KMS-11 (cell line): ENCODE measurements at regions not wholly inside any gene's neighbourhood (a gene's known extent, or its start where the extent isn't known, plus 50 kb on each side); places are given as distances from the start of the nearest gene placed in this dataset.
"Not testable (repeated sequence)": the region's sequence is repeated elsewhere in the genome, so short reads cannot be mapped to it uniquely, and the experiment has no call there.

Source experiments
- H2AFZ ChIP-seq: fragments of 200-600 bp; sonication (generic); 2 replicates; pipeline ENCODE4 v1.6.1; 2016; ENCODE audit warnings: antibody characterized with exemption, mixed run types, low read depth
- H3K27ac ChIP-seq: fragments of 200-600 bp; sonication (generic); 2 replicates; pipeline ENCODE4 v1.6.1; 2016; ENCODE audit warnings: mild to moderate bottlenecking, mixed run types
- H3K27me3 ChIP-seq: fragments of 200-600 bp; sonication (generic); 2 replicates; pipeline ENCODE4 v1.6.1; 2017; ENCODE audit warnings: mild to moderate bottlenecking, low read depth, mixed run types, moderate library complexity; ENCODE audit not compliant: insufficient read depth
- H3K36me3 ChIP-seq: fragments of 200-600 bp; sonication (generic); 2 replicates; pipeline ENCODE4 v1.6.1; 2017; ENCODE audit warnings: mild to moderate bottlenecking, mixed run types; ENCODE audit not compliant: insufficient read depth
- H3K4me1 ChIP-seq: fragments of 200-600 bp; sonication (generic); 2 replicates; pipeline ENCODE4 v1.6.1; 2016; ENCODE audit warnings: mild to moderate bottlenecking, low read depth, mixed run types; ENCODE audit not compliant: poor library complexity, severe bottlenecking
- H3K4me2 ChIP-seq: fragments of 200-600 bp; sonication (generic); 2 replicates; pipeline ENCODE4 v1.7.0; 2016; ENCODE audit warnings: mild to moderate bottlenecking, mixed run types
- H3K4me3 ChIP-seq: fragments of 200-600 bp; sonication (generic); IDR thresholded peaks from 2 replicates; pipeline ENCODE4 v1.6.1; 2017; ENCODE audit warnings: low read depth, low read length, mixed read lengths; ENCODE audit not compliant: insufficient read depth
- H3K79me2 ChIP-seq: fragments of 200-600 bp; sonication (generic); 2 replicates; pipeline ENCODE4 v1.6.1; 2016; ENCODE audit warnings: low read depth, mixed run types; ENCODE audit not compliant: insufficient read depth
- H3K9ac ChIP-seq: fragments of 200-600 bp; sonication (generic); 2 replicates; pipeline ENCODE4 v1.6.1; 2016; ENCODE audit warnings: mild to moderate bottlenecking, mixed run types
- H4K20me1 ChIP-seq: fragments of 200-600 bp; sonication (generic); 2 replicates; pipeline ENCODE4 v1.6.1; 2016; ENCODE audit warnings: mild to moderate bottlenecking, mixed run types; ENCODE audit not compliant: insufficient read depth
- CTCF ChIP-seq: fragments of 200-600 bp; sonication (generic); conservative IDR thresholded peaks from 2 replicates; pipeline ENCODE4 v1.6.1; 2017; ENCODE audit warnings: low read depth, mild to moderate bottlenecking, antibody characterized with exemption, low read length, moderate library complexity, mixed read lengths

GRCh38 chrX:22589845-22590244, 317.1 kb downstream of the CBLL2 start:
- Histone ChIP-seq H3K79me2 (no peaks in the 10 kb centered on the region), H3K27ac (no peak overlapping the region), H3K36me3 (no peaks in the 10 kb centered on the region), H3K4me2 (no peak overlapping the region), H3K27me3 (no peaks in the 10 kb centered on the region), H3K4me1 (no peaks in the 10 kb centered on the region), H2AFZ (no peak overlapping the region), H3K9ac (no peak overlapping the region), H4K20me1 (no peaks in the 10 kb centered on the region), H3K4me3 (no peak overlapping the region)
- no peak for TF ChIP-seq CTCF

GRCh38 chrX:22594766-22595165, 322.1 kb downstream of the CBLL2 start:
- Histone ChIP-seq H3K36me3 (no peaks in the 10 kb centered on the region), H3K9ac (no peak overlapping the region), H3K27ac (no peak overlapping the region), H3K79me2 (no peaks in the 10 kb centered on the region), H3K27me3 (no peaks in the 10 kb centered on the region), H3K4me3 (no peak overlapping the region), H3K4me1 (no peaks in the 10 kb centered on the region), H2AFZ (no peak overlapping the region), H4K20me1 (no peaks in the 10 kb centered on the region), H3K4me2 (no peak overlapping the region)
- no peak for TF ChIP-seq CTCF

GRCh38 chrX:22603060-22603459, 330.3 kb downstream of the CBLL2 start:
- H3K27me3 ChIP-seq: no peaks in the 10 kb centered on the region
- no peaks in the 10 kb centered on the region for H3K4me1 ChIP-seq
- no peak overlapping the region for H2AFZ ChIP-seq
- H3K4me3 ChIP-seq: no peak overlapping the region
- H3K36me3 ChIP-seq: no peaks in the 10 kb centered on the region
- no peak overlapping the region for H3K27ac ChIP-seq
- no peak for TF ChIP-seq CTCF
- no peak overlapping the region for H3K9ac ChIP-seq
- H3K4me2 ChIP-seq: no peak overlapping the region
- no peaks in the 10 kb centered on the region for H4K20me1 ChIP-seq
- H3K79me2 ChIP-seq: no peaks in the 10 kb centered on the region

GRCh38 chrX:22609452-22609851, 336.7 kb downstream of the CBLL2 start:
- H3K27me3 ChIP-seq, H3K4me1 ChIP-seq, H4K20me1 ChIP-seq, H3K9ac ChIP-seq, H2AFZ ChIP-seq, H3K4me3 ChIP-seq, H3K79me2 ChIP-seq, H3K27ac ChIP-seq, H3K36me3 ChIP-seq, H3K4me2 ChIP-seq: not testable (repeated sequence)

- no peaks in the 10 kb centered on the region for H3K4me1 ChIP-seq
- H4K20me1 ChIP-seq: no peaks in the 10 kb centered on the region
- no peak overlapping the region for H2AFZ ChIP-seq
- no peak overlapping the region for H3K4me2 ChIP-seq
- no peak for TF ChIP-seq CTCF
- no peaks in the 10 kb centered on the region for H3K27me3 ChIP-seq
- H3K27ac ChIP-seq: no peak overlapping the region
- no peaks in the 10 kb centered on the region for H3K79me2 ChIP-seq
- no peak overlapping the region for H3K4me3 ChIP-seq
- no peaks in the 10 kb centered on the region for H3K36me3 ChIP-seq
- H3K9ac ChIP-seq: no peak overlapping the region
Measured at GRCh38 chrX:22616867-22617266, 344.2 kb downstream of the CBLL2 start.
